LoVo (cell line): ENCODE measurements at regions not wholly inside any gene's neighbourhood (a gene's known extent, or its start where the extent isn't known, plus 50 kb on each side); places are given as distances from the start of the nearest gene placed in this dataset.

Experiments
- DNase-seq: peaks from one replicate; pipeline ENCODE4 v3.0.0-alpha.2; 2016; ENCODE audit warnings: low spot score

GRCh38 chr6:33950891-33951889 lies 147.4 kb upstream of the MLN start:
- DNase-seq = no peak

GRCh38 chr6:33950472-33950881 lies 146.7 kb upstream of the MLN start:
- no peak for DNase-seq

GRCh38 chr6:33949877-33950435 lies 146.2 kb upstream of the MLN start:
- DNase-seq = no peak

GRCh38 chr6:33949111-33949510 lies 145.3 kb upstream of the MLN start:
- no peak for DNase-seq

GRCh38 chr6:33947916-33948594 lies 144.3 kb upstream of the MLN start:
- DNase-seq = no peak

- DNase-seq = no peak
Observed at GRCh38 chr6:33947047-33947446, 143.2 kb upstream of the MLN start.

GRCh38 chr6:33945931-33946330 lies 142.1 kb upstream of the MLN start:
- DNase-seq = no peak

GRCh38 chr6:33944686-33945411 lies 141.0 kb upstream of the MLN start:
- no peak for DNase-seq

GRCh38 chr6:33936886-33937285 lies 133.1 kb upstream of the MLN start:
- DNase-seq = no peak

- no peak for DNase-seq
Observed at GRCh38 chr6:33935439-33936080, 131.8 kb upstream of the MLN start.

- DNase-seq = no peak
Observed at GRCh38 chr6:33934731-33935270, 131.0 kb upstream of the MLN start.

GRCh38 chr6:33933101-33933500 lies 129.3 kb upstream of the MLN start:
- DNase-seq = no peak

- no peak for DNase-seq
Observed at GRCh38 chr6:33931799-33932198, 128.0 kb upstream of the MLN start.

GRCh38 chr6:33929575-33930288 lies 125.9 kb upstream of the MLN start:
- no peak for DNase-seq

- DNase-seq = no peak
Observed at GRCh38 chr6:33927616-33928015, 123.8 kb upstream of the MLN start.

- DNase-seq = no peak
Observed at GRCh38 chr6:33927112-33927511, 123.3 kb upstream of the MLN start.

GRCh38 chr6:33926451-33926850 lies 122.6 kb upstream of the MLN start:
- no peak for DNase-seq

- DNase-seq = no peak
Observed at GRCh38 chr6:33925936-33926335, 122.1 kb upstream of the MLN start.

- DNase-seq = no peak
Observed at GRCh38 chr6:33925210-33925609, 121.4 kb upstream of the MLN start.

GRCh38 chr6:33924681-33925080 lies 120.9 kb upstream of the MLN start:
- DNase-seq = no peak
